SHP77 (cell line): ENCODE measurements at regions not wholly inside any gene's neighbourhood (a gene's known extent, or its start where the extent isn't known, plus 50 kb on each side); places are given as distances from the start of the nearest gene placed in this dataset.
"Not testable (repeated sequence)": the region's sequence is repeated elsewhere in the genome, so short reads cannot be mapped to it uniquely, and the experiment has no call there.

ENCODE experiments used
- DNase-seq, 2 experiments: peaks; one replicate each; lab custom pipeline; 2025; lab: John Stamatoyannopoulos, UW

- DNase-seq: no peak
Observed at GRCh38 chr17:14552306-14552705, 251.4 kb downstream of the HS3ST3B1 start.

GRCh38 chr17:14547556-14547955 lies 246.7 kb downstream of the HS3ST3B1 start:
- DNase-seq: no peak

GRCh38 chr17:14547016-14547415 lies 246.1 kb downstream of the HS3ST3B1 start:
- no peak for DNase-seq

- DNase-seq: no peak
Observed at GRCh38 chr17:14545156-14545906, 244.4 kb downstream of the HS3ST3B1 start.

- no peak for DNase-seq
Observed at GRCh38 chr17:14541714-14542113, 240.8 kb downstream of the HS3ST3B1 start.

GRCh38 chr17:14539801-14540200 lies 238.9 kb downstream of the HS3ST3B1 start:
- no peak for DNase-seq

GRCh38 chr17:14532242-14532641 lies 231.4 kb downstream of the HS3ST3B1 start:
- not testable (repeated sequence) for DNase-seq

GRCh38 chr17:14525551-14526455 lies 224.9 kb downstream of the HS3ST3B1 start:
- peak; percentile 37 to 49 for DNase-seq

- no peak for DNase-seq
Observed at GRCh38 chr17:14522795-14523387, 222.0 kb downstream of the HS3ST3B1 start.

GRCh38 chr17:14518919-14519318 lies 218.0 kb downstream of the HS3ST3B1 start:
- not testable (repeated sequence) for DNase-seq

GRCh38 chr17:14514973-14515372 lies 214.1 kb downstream of the HS3ST3B1 start:
- DNase-seq: no peak

- DNase-seq: no peak
Observed at GRCh38 chr17:14513835-14514234, 213.0 kb downstream of the HS3ST3B1 start.

GRCh38 chr17:14510136-14510535 lies 209.3 kb downstream of the HS3ST3B1 start:
- DNase-seq: no peak

GRCh38 chr17:14508156-14508555 lies 207.3 kb downstream of the HS3ST3B1 start:
- no peak for DNase-seq

GRCh38 chr17:14506364-14506763 lies 205.5 kb downstream of the HS3ST3B1 start:
- no peak for DNase-seq

- no peak for DNase-seq
Observed at GRCh38 chr17:14505606-14506005, 204.7 kb downstream of the HS3ST3B1 start.

GRCh38 chr17:14499976-14500375 lies 199.1 kb downstream of the HS3ST3B1 start:
- DNase-seq: no peak

GRCh38 chr17:14498812-14499211 lies 197.9 kb downstream of the HS3ST3B1 start:
- no peak for DNase-seq

- DNase-seq: no peak
Observed at GRCh38 chr17:14494161-14494560, 193.3 kb downstream of the HS3ST3B1 start.

- DNase-seq: no peak
Observed at GRCh38 chr17:14489986-14490385, 189.1 kb downstream of the HS3ST3B1 start.

GRCh38 chr17:14488958-14489550 lies 188.2 kb downstream of the HS3ST3B1 start:
- DNase-seq: no peak

GRCh38 chr17:14487068-14487467 lies 186.2 kb downstream of the HS3ST3B1 start:
- no peak for DNase-seq
